ENCODE measurements at regions not wholly inside any gene's neighbourhood (a gene's known extent, or its start where the extent isn't known, plus 50 kb on each side); places are given as distances from the start of the nearest gene placed in this dataset.

DNA sequence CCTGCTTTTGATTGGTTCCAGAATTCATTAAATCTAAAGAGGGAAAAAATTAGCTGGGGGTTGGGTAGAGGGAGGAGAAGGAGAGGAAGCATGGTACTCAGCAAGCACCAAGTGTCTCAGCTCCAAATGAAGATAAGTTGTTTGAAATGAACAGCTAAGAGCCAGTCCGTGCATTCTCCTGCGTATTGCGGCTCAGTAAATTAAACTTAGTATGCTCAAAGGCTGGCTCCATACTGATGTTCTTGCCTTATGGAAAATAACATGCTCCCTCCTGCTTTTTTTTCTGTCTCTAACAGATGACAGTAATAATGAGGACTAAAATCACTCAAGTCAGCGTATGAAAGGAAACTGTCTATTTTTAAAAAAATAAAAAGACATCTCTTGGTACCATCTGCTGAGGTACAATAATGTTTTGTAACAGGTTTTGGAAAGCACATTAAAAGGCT lies 161.0 kb downstream of the SPATA31D1 start:
- TF ChIP-seq, protein P1, sequence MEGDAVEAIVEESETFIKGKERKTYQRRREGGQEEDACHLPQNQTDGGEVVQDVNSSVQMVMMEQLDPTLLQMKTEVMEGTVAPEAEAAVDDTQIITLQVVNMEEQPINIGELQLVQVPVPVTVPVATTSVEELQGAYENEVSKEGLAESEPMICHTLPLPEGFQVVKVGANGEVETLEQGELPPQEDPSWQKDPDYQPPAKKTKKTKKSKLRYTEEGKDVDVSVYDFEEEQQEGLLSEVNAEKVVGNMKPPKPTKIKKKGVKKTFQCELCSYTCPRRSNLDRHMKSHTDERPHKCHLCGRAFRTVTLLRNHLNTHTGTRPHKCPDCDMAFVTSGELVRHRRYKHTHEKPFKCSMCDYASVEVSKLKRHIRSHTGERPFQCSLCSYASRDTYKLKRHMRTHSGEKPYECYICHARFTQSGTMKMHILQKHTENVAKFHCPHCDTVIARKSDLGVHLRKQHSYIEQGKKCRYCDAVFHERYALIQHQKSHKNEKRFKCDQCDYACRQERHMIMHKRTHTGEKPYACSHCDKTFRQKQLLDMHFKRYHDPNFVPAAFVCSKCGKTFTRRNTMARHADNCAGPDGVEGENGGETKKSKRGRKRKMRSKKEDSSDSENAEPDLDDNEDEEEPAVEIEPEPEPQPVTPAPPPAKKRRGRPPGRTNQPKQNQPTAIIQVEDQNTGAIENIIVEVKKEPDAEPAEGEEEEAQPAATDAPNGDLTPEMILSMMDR (conservative IDR thresholded peaks at IDR 0.05) = no peak
- no peak for TF ChIP-seq ZFX (IDR thresholded peaks at IDR 0.05)
